ENCODE measurements at regions not wholly inside any gene's neighbourhood (a gene's known extent, or its start where the extent isn't known, plus 50 kb on each side); places are given as distances from the start of the nearest gene placed in this dataset.

DNA sequence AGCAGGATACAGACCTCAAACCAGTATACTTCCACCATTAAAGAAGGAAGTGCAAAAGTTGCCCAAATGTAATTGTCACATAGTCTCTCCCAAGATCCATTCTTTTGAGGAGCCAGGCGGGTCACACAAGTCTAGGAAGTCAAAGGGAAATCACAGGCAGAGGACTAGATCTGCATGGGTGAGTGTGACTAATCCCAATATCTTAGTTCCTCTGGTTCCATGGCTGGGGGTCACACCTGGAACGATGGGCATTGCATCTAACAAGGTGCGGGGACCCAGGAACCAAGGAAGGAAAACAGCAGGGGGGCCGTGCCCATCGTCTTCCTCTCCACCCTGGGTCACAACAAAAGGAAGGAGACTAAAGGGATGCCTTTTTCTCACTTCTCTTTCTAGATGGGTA lies 1138.8 kb downstream of the XPNPEP1 start:
- no peak for DNase-seq (ENCODE audit: low read depth)
- TF ChIP-seq, protein P1, sequence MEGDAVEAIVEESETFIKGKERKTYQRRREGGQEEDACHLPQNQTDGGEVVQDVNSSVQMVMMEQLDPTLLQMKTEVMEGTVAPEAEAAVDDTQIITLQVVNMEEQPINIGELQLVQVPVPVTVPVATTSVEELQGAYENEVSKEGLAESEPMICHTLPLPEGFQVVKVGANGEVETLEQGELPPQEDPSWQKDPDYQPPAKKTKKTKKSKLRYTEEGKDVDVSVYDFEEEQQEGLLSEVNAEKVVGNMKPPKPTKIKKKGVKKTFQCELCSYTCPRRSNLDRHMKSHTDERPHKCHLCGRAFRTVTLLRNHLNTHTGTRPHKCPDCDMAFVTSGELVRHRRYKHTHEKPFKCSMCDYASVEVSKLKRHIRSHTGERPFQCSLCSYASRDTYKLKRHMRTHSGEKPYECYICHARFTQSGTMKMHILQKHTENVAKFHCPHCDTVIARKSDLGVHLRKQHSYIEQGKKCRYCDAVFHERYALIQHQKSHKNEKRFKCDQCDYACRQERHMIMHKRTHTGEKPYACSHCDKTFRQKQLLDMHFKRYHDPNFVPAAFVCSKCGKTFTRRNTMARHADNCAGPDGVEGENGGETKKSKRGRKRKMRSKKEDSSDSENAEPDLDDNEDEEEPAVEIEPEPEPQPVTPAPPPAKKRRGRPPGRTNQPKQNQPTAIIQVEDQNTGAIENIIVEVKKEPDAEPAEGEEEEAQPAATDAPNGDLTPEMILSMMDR (IDR thresholded peaks at IDR 0.05; ENCODE audit: low read depth, low read length, missing control alignments) = no peak

GRCh38 chr10:108783897-108784296 lies 1139.4 kb downstream of the XPNPEP1 start:
- no peak overlapping the region for H3K4me3 ChIP-seq (ENCODE audit: low read depth, low read length)
- peak; percentile 38 for DNase-seq (ENCODE audit: low read depth)
- TF ChIP-seq, protein P1 (IDR thresholded peaks at IDR 0.05; ENCODE audit: low read depth, low read length, missing control alignments) = peak; percentile 72

More for the DNA sequence above, 1138.8 kb downstream of the XPNPEP1 start:
- no peak overlapping the region for H3K4me3 ChIP-seq (ENCODE audit: low read depth, low read length)

DNA sequence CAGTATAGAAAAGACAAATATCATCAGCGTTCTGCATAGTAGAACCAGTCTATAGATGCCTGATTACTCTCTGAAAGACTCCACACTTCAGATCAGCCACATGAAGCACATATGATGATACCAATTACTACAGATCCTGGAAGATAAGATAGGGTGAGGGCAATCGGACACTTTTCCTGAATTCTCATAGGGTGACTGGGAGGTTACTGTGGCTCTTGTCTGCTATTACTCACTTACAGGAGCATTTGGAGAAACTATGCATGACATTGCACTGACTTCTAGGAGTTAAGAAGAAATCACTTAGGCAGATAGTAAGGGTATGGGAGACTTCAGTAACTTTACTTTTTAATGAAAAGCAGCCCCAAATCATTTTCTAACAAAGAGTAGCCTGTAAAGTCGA lies 1140.9 kb downstream of the XPNPEP1 start:
- H3K4me3 ChIP-seq (ENCODE audit: low read depth, low read length) = no peak overlapping the region
- no peak for DNase-seq (ENCODE audit: low read depth)
- TF ChIP-seq, protein P1 (IDR thresholded peaks at IDR 0.05; ENCODE audit: low read depth, low read length, missing control alignments) = no peak

- no peak overlapping the region for H3K4me3 ChIP-seq (ENCODE audit: low read depth, low read length)
- TF ChIP-seq, protein P1 (IDR thresholded peaks at IDR 0.05; ENCODE audit: low read depth, low read length, missing control alignments) = no peak
- DNase-seq (ENCODE audit: low read depth) = no peak
These were observed 1143.8 kb downstream of the XPNPEP1 start for GRCh38 chr10:108779501-108779900.

DNA sequence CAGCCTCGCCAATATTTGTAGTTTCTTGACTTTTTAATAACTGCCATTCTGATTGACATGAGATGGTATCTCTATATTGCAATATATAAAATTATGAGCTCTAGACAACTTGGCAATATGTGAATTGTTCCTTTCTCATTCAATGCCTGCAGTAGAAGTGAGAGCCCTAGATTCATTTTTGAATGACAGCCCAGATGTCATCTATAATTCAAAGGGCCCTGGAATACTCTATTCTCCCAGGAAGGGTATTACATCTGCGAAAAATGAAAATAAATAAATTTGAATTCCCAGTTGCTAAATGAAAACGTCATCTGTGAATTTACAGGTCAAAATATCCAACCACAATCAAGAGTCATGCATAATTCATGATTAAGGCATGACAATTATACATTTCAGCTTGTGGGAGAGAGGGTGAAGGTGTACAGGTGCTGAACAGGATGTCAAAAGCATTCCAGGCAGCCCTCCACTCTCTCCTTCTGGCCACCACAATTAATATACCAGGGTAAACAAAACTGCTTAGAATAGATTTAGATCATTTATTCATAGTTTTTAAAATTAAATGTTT lies 1147.3 kb downstream of the XPNPEP1 start:
- TF ChIP-seq, protein P1 (IDR thresholded peaks at IDR 0.05; ENCODE audit: low read depth, low read length, missing control alignments) = no peak
- no peak overlapping the region for H3K4me3 ChIP-seq (ENCODE audit: low read depth, low read length)
- DNase-seq (ENCODE audit: low read depth) = no peak

DNA sequence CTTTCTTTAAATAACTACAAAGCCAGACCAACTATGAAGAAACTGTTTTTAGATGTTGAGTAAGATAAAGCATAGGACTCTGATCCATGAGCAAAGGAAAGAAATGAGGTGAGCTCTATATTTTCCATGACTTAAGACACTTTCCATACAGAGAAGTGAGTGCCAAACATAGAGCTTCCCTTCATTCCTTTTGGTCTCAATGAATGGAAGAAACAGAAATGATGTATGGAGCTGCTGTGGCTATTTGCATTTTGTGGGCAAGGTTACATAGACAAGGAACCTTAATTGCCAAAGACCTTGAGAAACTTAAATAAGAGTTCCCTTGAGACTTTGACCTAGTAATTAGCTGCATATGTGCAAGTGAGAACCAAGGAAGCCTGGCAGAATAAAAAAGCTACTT lies 1152.2 kb downstream of the XPNPEP1 start:
- no peak for DNase-seq (ENCODE audit: low read depth)
- TF ChIP-seq, protein P1 (IDR thresholded peaks at IDR 0.05; ENCODE audit: low read depth, low read length, missing control alignments) = no peak

DNA sequence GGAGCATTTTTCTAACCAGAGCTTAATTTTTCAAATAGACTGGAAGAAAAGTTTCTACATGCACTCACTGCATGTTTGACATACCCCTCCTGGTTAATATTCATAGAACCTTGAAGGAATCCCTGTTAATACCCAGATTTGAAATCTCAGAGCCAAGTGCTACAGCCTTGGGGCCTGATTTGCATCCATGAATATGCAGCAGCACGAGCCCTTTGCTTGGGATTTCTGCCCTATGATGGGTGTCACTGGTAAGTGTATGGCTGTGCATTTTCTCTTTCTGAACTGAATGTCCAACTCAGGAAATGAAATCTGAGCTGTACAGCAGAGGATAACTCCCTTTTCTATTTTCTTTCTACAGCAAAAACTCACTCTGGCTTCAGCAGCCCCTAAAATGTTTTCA lies 1157.5 kb downstream of the XPNPEP1 start:
- TF ChIP-seq, protein P1 (IDR thresholded peaks at IDR 0.05; ENCODE audit: low read depth, low read length, missing control alignments) = no peak
- DNase-seq (ENCODE audit: low read depth) = no peak
- H3K4me3 ChIP-seq (ENCODE audit: low read depth, low read length) = no peak overlapping the region

More for the DNA sequence above, 1152.2 kb downstream of the XPNPEP1 start:
- H3K4me3 ChIP-seq (ENCODE audit: low read depth, low read length) = no peak overlapping the region
